GM23338 (cell line): ENCODE measurements at regions not wholly inside any gene's neighbourhood (a gene's known extent, or its start where the extent isn't known, plus 50 kb on each side); places are given as distances from the start of the nearest gene placed in this dataset.

Experiments
- CREB1 ChIP-seq: fragments of 250-450 bp; sonication (Bioruptor Pico); IDR thresholded peaks from 2 replicates; pipeline ENCODE4 v1.5.0; 2020; ENCODE audit warnings: low read depth, mild to moderate bottlenecking, moderate library complexity
- CTCF ChIP-seq, 2 experiments: fragments of 200-600 bp in 1 of 2; sonication (generic) in 1 of 2; conservative IDR thresholded peaks; 2 replicates each; pipeline versions ENCODE4 v1.5.1 to v1.6.1; 2016 to 2017; ENCODE audit warnings: antibody characterized with exemption in 2 of 2, low read depth in 2 of 2, mild to moderate bottlenecking in 2 of 2, moderate library complexity in 1 of 2
- ETS1 ChIP-seq: IDR thresholded peaks from 2 replicates; pipeline ENCODE4 v1.6.1; 2016; ENCODE audit warnings: antibody characterized with exemption
- EZH2 ChIP-seq: fragments of 200-600 bp; sonication (generic); IDR thresholded peaks from one replicate; pipeline ENCODE4 v1.8.0; 2017; ENCODE audit warnings: antibody characterized with exemption, mild to moderate bottlenecking, low read depth; ENCODE audit not compliant: unreplicated experiment
- EZH2phosphoT487 ChIP-seq: fragments of 200-600 bp; sonication (generic); IDR thresholded peaks from one replicate; pipeline ENCODE4 v1.8.1; 2018; ENCODE audit warnings: antibody characterized with exemption; ENCODE audit not compliant: unreplicated experiment
- JUNB ChIP-seq: IDR thresholded peaks from one replicate; pipeline ENCODE4 v1.6.1; 2016; ENCODE audit warnings: antibody characterized with exemption; ENCODE audit not compliant: unreplicated experiment
- POLR2AphosphoS5 ChIP-seq: IDR thresholded peaks from 2 replicates; pipeline ENCODE4 v1.6.1; 2016; ENCODE audit warnings: antibody characterized with exemption, low read depth
- REST ChIP-seq: IDR thresholded peaks from one replicate; pipeline ENCODE4 v1.6.1; 2018; ENCODE audit warnings: antibody characterized with exemption; ENCODE audit not compliant: unreplicated experiment
- ZNF114 ChIP-seq: fragments of 250-450 bp; sonication (Bioruptor Pico); IDR thresholded peaks from 2 replicates; pipeline ENCODE4 v1.5.0; 2020; ENCODE audit warnings: mild to moderate bottlenecking, moderate library complexity

- TF ChIP-seq CTCF (conservative IDR thresholded peaks at IDR 0.05; ENCODE audit: low read depth in 2 of 2): no peak
- TF ChIP-seq EZH2: no peak
- TF ChIP-seq EZH2phosphoT487: no peak
- no peak for TF ChIP-seq JUNB
- no peak for TF ChIP-seq ETS1
- no peak for TF ChIP-seq REST
- TF ChIP-seq POLR2AphosphoS5: no peak
- no peak for TF ChIP-seq ZNF114 (CRISPR knock-in tag)
- no peak for TF ChIP-seq CREB1
Observed at GRCh38 chr17:69735285-69735684, 320.8 kb downstream of the MAP2K6 start.
